ENCODE measurements at regions not wholly inside any gene's neighbourhood (a gene's known extent, or its start where the extent isn't known, plus 50 kb on each side); places are given as distances from the start of the nearest gene placed in this dataset.

GRCh38 chr5:169351721-169352120 is 50.8 kb upstream of the SLIT3 start:
- no peak for TF ChIP-seq CTCF (IDR thresholded peaks at IDR 0.05)
- no peak for TF ChIP-seq POLR2A (IDR thresholded peaks at IDR 0.05)

All from prostate gland (tissue), 2 donors.